ENCODE measurements at regions not wholly inside any gene's neighbourhood (a gene's known extent, or its start where the extent isn't known, plus 50 kb on each side); places are given as distances from the start of the nearest gene placed in this dataset.

DNA sequence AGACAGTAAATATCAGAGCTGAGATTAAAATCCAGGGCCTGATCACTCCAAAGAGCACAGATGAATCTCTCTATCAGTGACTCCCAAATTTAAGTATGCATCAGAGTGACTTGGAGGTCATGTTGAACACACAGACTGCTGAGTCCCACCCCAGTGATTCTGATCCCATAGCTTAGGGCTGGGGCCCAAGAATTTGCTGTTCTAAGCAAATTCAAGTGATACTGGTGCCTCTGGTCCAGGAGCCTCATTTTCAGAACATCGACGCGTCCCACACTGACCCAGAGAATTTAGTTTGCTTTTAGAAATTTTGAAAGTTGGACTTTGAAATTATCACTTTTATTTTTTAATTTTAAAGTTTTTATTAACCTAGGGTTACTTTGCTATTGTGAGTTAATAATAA lies 72.7 kb upstream of the NETO1 start:
- no peaks in the 10 kb centered on the region for H3K9me3 Mint-ChIP-seq
- no peaks in the 10 kb centered on the region for H3K4me1 Mint-ChIP-seq
- H3K27me3 Mint-ChIP-seq (ENCODE audit: insufficient read depth, low read depth, poor library complexity): no peaks in the 10 kb centered on the region
- Histone ChIP-seq H3K4me2 (no peak overlapping the region), H3K27me3 (ENCODE audit: insufficient read depth) (no peaks in the 10 kb centered on the region), H3K27ac (ENCODE audit: low read depth) (no peak overlapping the region), H3F3A (replicated peaks; ENCODE audit: low read depth) (no peaks in the 10 kb centered on the region), H3K9me2 (ENCODE audit: insufficient read depth) (no peaks in the 10 kb centered on the region), H2AFZ (no peak overlapping the region), H3K36me3 (ENCODE audit: insufficient read depth) (no peaks in the 10 kb centered on the region), H4K20me1 (replicated peaks; ENCODE audit: insufficient read depth) (no peaks in the 10 kb centered on the region), H3K4me3 (no peak overlapping the region), H3K79me2 (replicated peaks; ENCODE audit: insufficient read depth) (no peaks in the 10 kb centered on the region), H3K4me1 (ENCODE audit: insufficient read depth) (no peaks in the 10 kb centered on the region)
- H3K27ac Mint-ChIP-seq: no peak overlapping the region
- TF ChIP-seq ETS1 (IDR thresholded peaks at IDR 0.05) (no peak), EZH2phosphoT487 (IDR thresholded peaks at IDR 0.05; ENCODE audit: unreplicated experiment) (no peak), REST (IDR thresholded peaks at IDR 0.05; ENCODE audit: unreplicated experiment) (no peak), NANOG (IDR thresholded peaks at IDR 0.05; ENCODE audit: borderline replicate concordance) (no peak), STAT1 (IDR thresholded peaks at IDR 0.05; ENCODE audit: unreplicated experiment) (no peak), CREB1 (CRISPR knock-in tag; IDR thresholded peaks at IDR 0.05; ENCODE audit: low read depth) (no peak), ZNF462 (CRISPR knock-in tag; IDR thresholded peaks at IDR 0.05) (no peak), ZNF331 (CRISPR knock-in tag; IDR thresholded peaks at IDR 0.05; ENCODE audit: low read depth) (no peak), ZNF114 (CRISPR knock-in tag; IDR thresholded peaks at IDR 0.05) (no peak), POLR2AphosphoS5 (IDR thresholded peaks at IDR 0.05; ENCODE audit: low read depth) (no peak), EZH2 (IDR thresholded peaks at IDR 0.05; ENCODE audit: low read depth, unreplicated experiment) (no peak), CTCF (conservative IDR thresholded peaks at IDR 0.05; ENCODE audit: low read depth in 2 of 2) (no peak), JUNB (IDR thresholded peaks at IDR 0.05; ENCODE audit: unreplicated experiment) (no peak)
- no peak overlapping the region for H3K4me3 Mint-ChIP-seq
- DNase-seq (ENCODE audit: low spot score) (no peak), ATAC-seq (no peak)
- no peaks in the 10 kb centered on the region for H3K36me3 Mint-ChIP-seq (ENCODE audit: low read depth)

Measured in GM23338 (cell line).